HG03159 (cell line): ENCODE measurements at regions not wholly inside any gene's neighbourhood (a gene's known extent, or its start where the extent isn't known, plus 50 kb on each side); places are given as distances from the start of the nearest gene placed in this dataset.
"Not testable (repeated sequence)": the region's sequence is repeated elsewhere in the genome, so short reads cannot be mapped to it uniquely, and the experiment has no call there.

Experiments used
- ATAC-seq: cut with Tn5 transposase; IDR thresholded peaks from one replicate; pipeline ENCODE4 v1.9.1; 2021; ENCODE audit warnings: mild to moderate bottlenecking, moderate library complexity; ENCODE audit not compliant: unreplicated experiment

- no peak for ATAC-seq
These were observed 1606.8 kb downstream of the KHDRBS2 start for GRCh38 chr6:60679175-60679574.

- no peak for ATAC-seq
These were observed 1614.7 kb downstream of the KHDRBS2 start for GRCh38 chr6:60671369-60671768.

GRCh38 chr6:60670036-60670435, 1616.0 kb downstream of the KHDRBS2 start:
- no peak for ATAC-seq

- ATAC-seq, result no peak
These were observed 1617.6 kb downstream of the KHDRBS2 start for GRCh38 chr6:60668428-60668827.

- not testable (repeated sequence) for ATAC-seq
These were observed 1622.8 kb downstream of the KHDRBS2 start for GRCh38 chr6:60663199-60663598.

- ATAC-seq, result no peak
These were observed 1642.2 kb downstream of the KHDRBS2 start for GRCh38 chr6:60643870-60644269.

- ATAC-seq, result not testable (repeated sequence)
These were observed 1646.8 kb downstream of the KHDRBS2 start for GRCh38 chr6:60639185-60639584.
